Esophagus squamous epithelium (tissue), 4 donors: ENCODE measurements at regions not wholly inside any gene's neighbourhood (a gene's known extent, or its start where the extent isn't known, plus 50 kb on each side); places are given as distances from the start of the nearest gene placed in this dataset.

Experiments
- POLR2A ChIP-seq, 4 donors: fragments of 450-650 bp; IDR thresholded peaks; one replicate each; pipeline ENCODE4 v1.6.1; 2017; ENCODE audit warnings: antibody characterized with exemption in 4 of 4, mild to moderate bottlenecking in 4 of 4, moderate library complexity in 3 of 4
- TF ChIP-seq, protein P1 (sequence below), 6 experiments: fragments of 450-650 bp in 4 of 6; fragments of 200-600 bp in 2 of 6; sonication (generic) in 2 of 6; IDR thresholded peaks; one replicate each; pipeline ENCODE4 v1.5.1; 2016 to 2019; ENCODE audit warnings: antibody characterized with exemption in 6 of 6, mild to moderate bottlenecking in 4 of 6, moderate library complexity in 4 of 6

GRCh38 chr9:13555989-13556500 is 276.6 kb upstream of the MPDZ start:
- TF ChIP-seq, protein P1, sequence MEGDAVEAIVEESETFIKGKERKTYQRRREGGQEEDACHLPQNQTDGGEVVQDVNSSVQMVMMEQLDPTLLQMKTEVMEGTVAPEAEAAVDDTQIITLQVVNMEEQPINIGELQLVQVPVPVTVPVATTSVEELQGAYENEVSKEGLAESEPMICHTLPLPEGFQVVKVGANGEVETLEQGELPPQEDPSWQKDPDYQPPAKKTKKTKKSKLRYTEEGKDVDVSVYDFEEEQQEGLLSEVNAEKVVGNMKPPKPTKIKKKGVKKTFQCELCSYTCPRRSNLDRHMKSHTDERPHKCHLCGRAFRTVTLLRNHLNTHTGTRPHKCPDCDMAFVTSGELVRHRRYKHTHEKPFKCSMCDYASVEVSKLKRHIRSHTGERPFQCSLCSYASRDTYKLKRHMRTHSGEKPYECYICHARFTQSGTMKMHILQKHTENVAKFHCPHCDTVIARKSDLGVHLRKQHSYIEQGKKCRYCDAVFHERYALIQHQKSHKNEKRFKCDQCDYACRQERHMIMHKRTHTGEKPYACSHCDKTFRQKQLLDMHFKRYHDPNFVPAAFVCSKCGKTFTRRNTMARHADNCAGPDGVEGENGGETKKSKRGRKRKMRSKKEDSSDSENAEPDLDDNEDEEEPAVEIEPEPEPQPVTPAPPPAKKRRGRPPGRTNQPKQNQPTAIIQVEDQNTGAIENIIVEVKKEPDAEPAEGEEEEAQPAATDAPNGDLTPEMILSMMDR (IDR thresholded peaks at IDR 0.05) = no peak
- TF ChIP-seq POLR2A (IDR thresholded peaks at IDR 0.05) = no peak
